ENCODE measurements at regions not wholly inside any gene's neighbourhood (a gene's known extent, or its start where the extent isn't known, plus 50 kb on each side); places are given as distances from the start of the nearest gene placed in this dataset.

DNA sequence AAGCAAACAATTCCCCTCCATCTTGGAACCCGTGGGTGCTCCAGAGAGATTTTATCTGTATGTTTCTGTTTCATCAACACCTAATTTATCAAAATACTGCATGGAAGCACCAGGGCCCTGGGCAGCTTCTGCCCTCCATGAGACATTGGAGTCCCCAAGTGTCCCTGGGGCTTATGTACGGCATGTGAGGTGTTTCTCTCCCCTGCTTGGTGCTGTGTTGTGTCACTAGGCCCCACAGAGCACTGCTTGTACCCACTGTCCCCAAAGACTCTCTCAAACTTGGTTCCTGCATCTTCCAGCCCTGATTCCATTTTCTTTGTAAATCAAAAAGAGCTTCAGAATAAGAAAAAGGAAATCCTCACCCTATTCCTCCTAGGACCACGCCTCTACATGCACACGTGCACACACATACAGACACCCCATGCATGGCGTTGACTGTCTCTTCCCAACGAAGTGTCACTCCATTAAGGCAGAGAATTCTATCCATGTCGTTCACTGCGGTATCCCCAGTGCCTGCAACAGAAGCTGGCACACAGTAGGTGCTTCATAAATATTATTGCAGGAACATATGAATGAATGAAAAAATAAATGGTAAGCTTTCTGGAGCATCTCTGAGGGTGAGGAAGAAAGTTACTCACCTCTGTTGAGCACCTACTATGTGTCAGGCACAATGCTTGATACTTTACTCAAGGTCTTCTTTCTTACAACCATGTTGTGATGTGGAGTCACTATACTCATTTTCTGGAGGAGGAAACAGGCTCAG, 191.6 kb downstream of the DICER1 start:
- TF ChIP-seq POLR2A (IDR thresholded peaks at IDR 0.05): no peak
- TF ChIP-seq EP300 (IDR thresholded peaks at IDR 0.05): no peak
- TF ChIP-seq, protein P1, sequence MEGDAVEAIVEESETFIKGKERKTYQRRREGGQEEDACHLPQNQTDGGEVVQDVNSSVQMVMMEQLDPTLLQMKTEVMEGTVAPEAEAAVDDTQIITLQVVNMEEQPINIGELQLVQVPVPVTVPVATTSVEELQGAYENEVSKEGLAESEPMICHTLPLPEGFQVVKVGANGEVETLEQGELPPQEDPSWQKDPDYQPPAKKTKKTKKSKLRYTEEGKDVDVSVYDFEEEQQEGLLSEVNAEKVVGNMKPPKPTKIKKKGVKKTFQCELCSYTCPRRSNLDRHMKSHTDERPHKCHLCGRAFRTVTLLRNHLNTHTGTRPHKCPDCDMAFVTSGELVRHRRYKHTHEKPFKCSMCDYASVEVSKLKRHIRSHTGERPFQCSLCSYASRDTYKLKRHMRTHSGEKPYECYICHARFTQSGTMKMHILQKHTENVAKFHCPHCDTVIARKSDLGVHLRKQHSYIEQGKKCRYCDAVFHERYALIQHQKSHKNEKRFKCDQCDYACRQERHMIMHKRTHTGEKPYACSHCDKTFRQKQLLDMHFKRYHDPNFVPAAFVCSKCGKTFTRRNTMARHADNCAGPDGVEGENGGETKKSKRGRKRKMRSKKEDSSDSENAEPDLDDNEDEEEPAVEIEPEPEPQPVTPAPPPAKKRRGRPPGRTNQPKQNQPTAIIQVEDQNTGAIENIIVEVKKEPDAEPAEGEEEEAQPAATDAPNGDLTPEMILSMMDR (IDR thresholded peaks at IDR 0.05): no peak
- TF ChIP-seq POLR2AphosphoS5 (IDR thresholded peaks at IDR 0.05): no peak
- no peak for DNase-seq
- intact Hi-C loops (cut with DNase I; ENCODE audit: low total_unique reads): no loop called here

DNA sequence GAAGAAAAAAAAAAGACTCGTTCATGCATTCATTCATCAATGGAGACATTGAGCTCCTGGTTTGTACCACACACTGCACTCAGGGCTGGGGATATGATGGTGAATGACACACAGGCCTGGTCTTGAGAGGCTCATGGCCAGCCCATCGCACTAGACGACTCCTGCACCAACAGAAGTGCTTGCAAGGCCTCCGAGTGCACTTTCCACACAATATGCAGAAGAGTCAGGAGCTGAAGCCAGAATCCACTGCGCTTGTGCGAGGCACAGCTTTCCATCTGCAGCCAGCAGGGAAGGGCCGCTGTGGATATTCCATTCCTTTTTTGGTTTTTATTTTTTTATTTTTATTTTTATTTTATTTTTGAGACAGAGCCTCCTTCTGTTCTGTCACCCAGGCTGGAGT, 192.4 kb downstream of the DICER1 start:
- Histone ChIP-seq H3K9me3 (no peaks in the 10 kb centered on the region), H3K27ac (no peak overlapping the region), H3K27me3 (peaks cover 0 to 8% (median 0%) of the 10 kb centered on the region in 3 donors), H3K4me3 (no peak overlapping the region), H3K4me1 (peaks cover 0 to 13% (median 6%) of the 10 kb centered on the region in 4 donors), H3K36me3 (no peaks in the 10 kb centered on the region)
- intact Hi-C loops (cut with DNase I; ENCODE audit: low total_unique reads): no loop called here
- no peak for DNase-seq
- WGBS, 5 donors: 88 to 94% (median 90%) methylated on average over 7 of the region's 7 CpGs
- TF ChIP-seq EP300 (IDR thresholded peaks at IDR 0.05) (no peak), POLR2AphosphoS5 (IDR thresholded peaks at IDR 0.05) (no peak), POLR2A (IDR thresholded peaks at IDR 0.05) (no peak)
- TF ChIP-seq, protein P1 (IDR thresholded peaks at IDR 0.05): no peak

More for the DNA sequence above, 191.6 kb downstream of the DICER1 start:
- peaks cover 0 to 5% (median 2%) of the 10 kb centered on the region in 4 donors for H3K4me1 ChIP-seq
- peaks cover 0 to 8% (median 0%) of the 10 kb centered on the region in 3 donors for H3K27me3 ChIP-seq
- H3K27ac ChIP-seq: no peak overlapping the region
- no peak overlapping the region for H3K4me3 ChIP-seq
- WGBS, 5 donors: 86 to 88% (median 88%) methylated on average over 8 of the region's 8 CpGs
- H3K36me3 ChIP-seq: no peaks in the 10 kb centered on the region
- peaks cover 0 to 3% (median 0%) of the 10 kb centered on the region in 4 donors for H3K9me3 ChIP-seq

DNA sequence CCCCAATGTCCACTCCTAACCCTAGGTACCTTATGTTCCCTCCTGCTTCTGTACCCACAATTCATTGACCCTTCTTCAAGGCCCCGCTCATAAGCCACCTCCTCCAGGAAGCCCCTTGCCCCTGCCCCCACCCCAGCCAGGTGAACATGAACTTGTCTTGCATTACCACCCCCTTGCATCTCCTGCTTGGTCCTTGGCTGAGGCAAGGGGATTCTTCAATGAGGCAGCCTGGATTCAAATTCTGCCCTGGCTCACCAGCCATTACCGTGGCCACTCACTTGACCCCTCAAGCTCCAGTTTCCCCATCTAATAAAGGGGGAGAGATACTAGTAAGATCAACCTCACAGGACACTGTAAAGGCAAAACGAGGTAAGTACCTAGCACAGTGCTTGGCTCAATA, 193.1 kb downstream of the DICER1 start:
- H3K9me3 ChIP-seq: no peaks in the 10 kb centered on the region
- TF ChIP-seq POLR2A (IDR thresholded peaks at IDR 0.05) (no peak), EP300 (IDR thresholded peaks at IDR 0.05) (no peak), POLR2AphosphoS5 (IDR thresholded peaks at IDR 0.05) (no peak)
- TF ChIP-seq, protein P1 (IDR thresholded peaks at IDR 0.05): no peak
- no peak overlapping the region for H3K27ac ChIP-seq
- intact Hi-C loops (cut with DNase I; ENCODE audit: low total_unique reads): no loop called here
- no peak overlapping the region for H3K4me3 ChIP-seq
- H3K4me1 ChIP-seq: peaks cover 0 to 17% (median 8%) of the 10 kb centered on the region in 4 donors
- WGBS, 5 donors: 88 to 92% (median 90%) methylated on average over 3 of the region's 3 CpGs
- H3K27me3 ChIP-seq: peaks cover 0 to 8% (median 0%) of the 10 kb centered on the region in 3 donors
- H3K36me3 ChIP-seq: no peaks in the 10 kb centered on the region
- DNase-seq: no peak

DNA sequence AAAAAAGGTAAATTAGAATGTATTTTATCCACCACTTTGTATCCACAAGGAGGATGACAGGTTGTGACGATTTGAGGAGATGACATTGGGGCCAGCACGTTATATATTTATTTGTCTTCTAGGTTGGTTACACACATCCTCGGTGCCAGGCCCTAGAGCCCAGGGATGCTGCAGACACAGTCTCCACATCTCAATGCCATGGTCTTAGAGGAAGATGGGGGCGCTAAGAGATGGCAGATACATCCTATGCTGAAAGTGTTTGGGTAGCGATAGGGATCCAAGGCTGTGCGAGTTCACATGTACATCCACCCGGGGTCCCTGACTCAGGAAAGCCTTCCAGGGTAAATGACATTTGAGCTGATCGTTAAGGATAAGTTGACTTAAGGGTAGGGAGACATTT, 193.1 kb upstream of the GSC start:
- 82 to 85% (median 83%) methylated on average over 8 of the region's 8 CpGs for WGBS, 5 donors
- Histone ChIP-seq H3K4me3 (no peak overlapping the region), H3K9me3 (no peaks in the 10 kb centered on the region), H3K36me3 (no peaks in the 10 kb centered on the region), H3K4me1 (peaks cover 0 to 17% (median 8%) of the 10 kb centered on the region in 4 donors), H3K27ac (no peak overlapping the region), H3K27me3 (peaks cover 0 to 8% (median 0%) of the 10 kb centered on the region in 3 donors)
- no peak for TF ChIP-seq POLR2A (IDR thresholded peaks at IDR 0.05)
- intact Hi-C loops (cut with DNase I; ENCODE audit: low total_unique reads): no loop called here
- no peak for DNase-seq

DNA sequence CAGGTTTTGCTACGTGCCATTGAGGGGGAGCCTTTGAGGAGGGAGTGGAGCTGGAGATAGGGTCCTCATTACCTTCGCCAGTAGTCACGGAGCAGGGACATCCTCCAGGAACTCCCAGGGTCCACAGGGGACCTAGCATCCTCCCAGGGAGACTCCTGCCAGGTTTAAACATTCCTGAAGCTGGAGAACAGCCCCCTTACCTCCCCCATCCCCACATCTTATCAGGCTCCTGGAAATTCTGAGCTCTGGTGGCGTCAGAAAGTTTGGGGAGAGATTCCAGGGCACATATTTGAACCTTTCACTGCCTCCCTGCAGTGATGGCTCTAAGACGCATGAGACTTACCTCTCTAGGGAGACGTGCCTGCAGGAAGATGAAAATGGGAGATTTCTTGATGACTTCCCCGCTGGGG, 192.3 kb upstream of the GSC start:
- no peaks in the 10 kb centered on the region for H3K36me3 ChIP-seq
- no peak overlapping the region for H3K4me3 ChIP-seq
- TF ChIP-seq POLR2AphosphoS5 (IDR thresholded peaks at IDR 0.05): no peak
- no peak for TF ChIP-seq POLR2A (IDR thresholded peaks at IDR 0.05)
- TF ChIP-seq EP300 (IDR thresholded peaks at IDR 0.05): no peak
- TF ChIP-seq, protein P1 (IDR thresholded peaks at IDR 0.05): no peak
- H3K27ac ChIP-seq: no peak overlapping the region
- H3K9me3 ChIP-seq: no peaks in the 10 kb centered on the region
- 49 to 81% (median 60%) methylated on average over 7 of the region's 7 CpGs for WGBS, 5 donors
- intact Hi-C loops (cut with DNase I; ENCODE audit: low total_unique reads): no loop called here
- DNase-seq: no peak
- H3K4me1 ChIP-seq: peaks cover 0 to 17% (median 8%) of the 10 kb centered on the region in 4 donors
- peaks cover 0 to 8% (median 0%) of the 10 kb centered on the region in 3 donors for H3K27me3 ChIP-seq
